HG02970 (cell line): ENCODE measurements at regions not wholly inside any gene's neighbourhood (a gene's known extent, or its start where the extent isn't known, plus 50 kb on each side); places are given as distances from the start of the nearest gene placed in this dataset.

Experiments used
- ATAC-seq: cut with Tn5 transposase; IDR thresholded peaks from one replicate; pipeline ENCODE4 v1.9.1; 2021; ENCODE audit warnings: mild to moderate bottlenecking, moderate library complexity, moderate number of reproducible peaks; ENCODE audit not compliant: unreplicated experiment, low FRiP score

- ATAC-seq = no peak
Measured at GRCh38 chr13:29936051-29936813, 85.8 kb upstream of the UBL3 start.

DNA sequence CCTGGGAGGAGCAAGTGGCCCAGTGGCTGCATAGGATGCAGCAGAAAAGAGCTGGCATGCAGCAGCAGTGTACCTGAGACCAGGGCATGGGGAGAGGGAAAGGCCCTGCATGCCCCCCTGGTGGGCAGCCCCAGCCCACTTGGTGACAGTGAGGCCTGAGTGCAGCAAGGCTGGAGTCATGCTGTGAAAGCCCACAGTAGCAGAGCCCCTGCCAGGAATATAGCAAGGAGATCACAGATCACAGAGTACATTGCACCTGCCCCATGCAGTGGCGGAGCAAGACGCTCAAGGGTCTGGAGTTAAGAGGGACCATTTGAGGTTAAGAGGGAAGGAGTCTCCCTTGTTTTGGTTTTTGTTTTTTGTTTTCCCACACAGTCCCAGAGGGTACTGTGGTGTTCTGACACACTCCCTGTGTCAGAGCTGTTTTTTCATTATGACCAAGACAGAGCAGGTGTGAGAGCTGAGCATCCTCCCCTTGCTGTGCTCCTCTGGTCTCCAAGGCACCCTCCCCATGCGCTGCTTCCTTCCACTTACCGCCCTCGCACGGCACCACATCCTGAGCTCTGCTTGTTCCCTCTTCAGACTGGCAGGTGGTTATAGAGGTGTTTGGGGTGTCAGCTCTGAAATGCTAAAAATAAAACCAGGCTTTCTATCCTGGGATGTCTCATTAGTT lies 85.0 kb upstream of the UBL3 start:
- ATAC-seq = peak; percentile 70

GRCh38 chr13:29934531-29935308 lies 84.3 kb upstream of the UBL3 start:
- ATAC-seq = no peak

DNA sequence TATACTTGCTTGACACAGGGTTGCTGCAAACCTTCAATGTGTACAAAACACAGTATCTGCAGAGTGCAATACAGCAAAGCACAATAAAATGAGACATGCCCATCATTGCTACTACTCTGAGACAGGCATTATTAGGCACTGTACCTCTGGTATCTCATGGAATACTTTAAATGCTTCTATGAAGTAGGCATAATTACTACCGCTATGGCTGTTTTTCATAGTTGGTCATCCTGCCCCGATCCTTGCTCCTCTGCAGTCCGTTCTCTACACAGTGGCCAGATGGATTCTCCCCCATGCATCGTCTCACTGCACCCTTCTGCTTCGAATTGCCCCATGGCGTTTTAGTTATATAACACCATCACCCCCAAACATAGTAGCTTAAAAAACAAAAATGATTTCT lies 83.0 kb upstream of the UBL3 start:
- ATAC-seq = no peak

- no peak for ATAC-seq
Measured at GRCh38 chr13:29931696-29932095, 81.3 kb upstream of the UBL3 start.

DNA sequence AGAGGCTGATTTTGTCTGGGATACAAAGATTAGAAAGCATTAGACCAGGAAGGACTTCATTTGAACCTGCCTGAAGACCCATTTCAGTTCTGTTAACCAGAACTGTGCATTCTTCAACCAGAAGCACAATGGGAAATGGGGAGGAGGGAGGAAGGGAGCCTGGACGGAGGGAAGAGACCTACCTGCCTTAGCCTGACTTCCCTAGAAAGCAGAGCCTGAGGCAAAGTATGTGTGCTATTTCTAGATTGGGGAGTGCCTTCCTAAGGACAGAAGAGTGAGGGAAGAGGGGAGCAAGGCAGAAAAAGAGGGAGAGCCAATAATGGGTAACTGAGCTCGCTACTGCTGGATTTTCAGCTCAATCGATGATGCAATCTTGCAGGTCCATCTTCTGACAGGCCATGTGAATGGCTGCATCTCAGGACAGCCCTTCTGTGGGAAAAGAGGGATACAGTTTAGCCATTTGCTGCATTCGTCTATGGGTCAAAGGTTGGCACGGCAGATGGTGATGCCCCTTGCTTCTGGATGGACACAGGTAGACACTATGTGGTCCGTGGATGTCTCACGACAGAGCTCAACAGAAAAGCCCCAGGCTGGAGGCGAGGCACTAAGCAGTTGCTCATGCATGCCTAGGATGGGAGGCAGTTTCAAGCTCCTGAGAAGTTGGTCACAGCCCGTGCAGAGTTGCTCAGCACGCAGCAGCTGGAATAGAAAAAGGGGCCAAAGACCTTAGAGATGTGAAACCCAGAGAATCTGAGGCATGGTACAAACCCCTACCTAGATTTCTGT lies 78.8 kb upstream of the UBL3 start:
- no peak for ATAC-seq

- ATAC-seq = no peak
Measured at GRCh38 chr13:29926098-29926476, 75.7 kb upstream of the UBL3 start.

- no peak for ATAC-seq
Measured at GRCh38 chr13:29925457-29926097, 75.2 kb upstream of the UBL3 start.

GRCh38 chr13:29924482-29925350 lies 74.3 kb upstream of the UBL3 start:
- no peak for ATAC-seq

DNA sequence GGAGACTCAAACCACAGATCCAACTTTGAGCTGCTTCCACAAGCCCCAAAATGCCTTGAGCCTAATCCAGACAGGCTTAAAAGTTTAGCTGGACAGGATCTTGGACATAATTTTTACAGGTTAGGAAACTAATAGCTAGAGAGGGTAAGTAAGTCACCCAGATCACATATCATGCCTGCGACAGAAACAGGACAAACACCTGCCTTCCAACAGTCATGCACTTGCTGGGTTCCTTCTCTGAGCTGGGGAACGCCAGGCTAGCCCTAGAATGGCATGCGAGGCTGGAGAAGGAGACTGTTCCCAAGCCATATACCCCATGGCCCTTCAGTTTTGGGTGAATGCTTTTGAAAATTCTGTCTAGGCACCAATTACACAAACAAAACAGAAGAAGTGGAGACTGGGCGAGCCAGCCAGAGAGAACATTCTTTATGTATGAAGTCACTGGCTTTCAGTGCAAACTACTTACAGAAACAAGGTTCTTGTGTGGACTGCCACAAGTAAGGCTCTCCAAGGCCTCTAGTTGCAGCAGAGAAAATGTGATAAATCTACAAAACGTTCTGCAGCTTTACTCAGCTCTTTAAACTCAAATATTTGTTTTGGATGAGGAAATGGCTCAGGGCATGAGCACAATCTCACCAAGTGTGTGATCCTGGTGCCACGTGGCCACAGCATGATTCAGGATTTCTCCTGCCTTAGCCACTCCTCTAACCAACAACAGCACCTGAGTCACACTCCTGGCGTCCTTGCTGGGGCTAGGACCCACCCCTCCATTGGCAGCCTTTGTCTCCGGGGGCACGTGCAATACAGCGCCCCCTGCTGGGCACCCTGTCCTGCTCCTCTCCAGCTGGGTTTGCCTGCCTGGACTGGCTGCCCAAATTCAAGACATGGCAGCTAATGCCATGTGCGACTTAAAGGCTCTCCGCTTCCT lies 73.4 kb upstream of the UBL3 start:
- ATAC-seq = no peak

DNA sequence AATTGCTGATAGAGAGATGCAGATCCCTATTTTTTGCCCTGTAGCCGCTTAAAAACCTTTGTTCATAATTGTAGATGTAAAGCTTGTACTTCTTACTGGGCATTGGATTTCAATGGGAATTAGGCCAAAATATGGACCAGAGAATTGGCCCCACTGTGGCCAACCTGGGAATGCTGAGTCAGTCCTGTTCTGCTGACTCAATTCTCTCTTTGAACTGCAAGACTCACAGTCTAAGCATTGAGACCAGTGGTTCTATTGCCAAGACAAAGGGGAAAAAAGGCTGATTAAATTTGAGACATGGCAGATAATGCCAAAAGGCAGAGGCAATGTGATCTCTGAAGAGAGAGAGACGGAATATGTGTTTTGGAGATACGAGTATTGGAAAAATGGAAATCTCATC lies 72.5 kb upstream of the UBL3 start:
- ATAC-seq = no peak

DNA sequence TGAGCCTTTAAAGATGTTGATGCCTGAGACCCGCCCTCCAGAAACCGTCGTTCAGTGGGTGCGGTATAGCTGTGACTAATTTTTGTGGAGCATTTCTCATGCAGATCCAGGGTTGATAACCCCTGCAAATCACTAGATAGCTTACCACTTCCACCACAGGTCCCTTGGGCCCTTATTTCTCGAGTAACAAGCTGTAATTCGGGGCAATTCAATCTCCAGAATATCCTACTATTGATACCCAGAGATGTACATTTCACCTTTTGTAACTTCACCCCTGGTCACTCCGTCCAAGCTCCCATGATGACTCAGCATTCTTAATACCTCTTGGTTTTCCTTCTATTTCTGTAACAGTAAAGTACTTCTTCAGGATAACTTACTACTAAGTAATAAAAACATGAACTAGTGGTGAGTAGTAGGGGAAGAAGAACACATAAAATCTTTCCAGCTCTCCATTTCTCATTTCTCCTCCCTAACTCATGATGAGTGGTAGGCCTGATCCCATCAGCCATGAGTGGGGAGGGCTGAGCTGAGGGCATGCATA lies 71.9 kb upstream of the UBL3 start:
- no peak for ATAC-seq

GRCh38 chr13:29921542-29921941 lies 71.1 kb upstream of the UBL3 start:
- no peak for ATAC-seq

DNA sequence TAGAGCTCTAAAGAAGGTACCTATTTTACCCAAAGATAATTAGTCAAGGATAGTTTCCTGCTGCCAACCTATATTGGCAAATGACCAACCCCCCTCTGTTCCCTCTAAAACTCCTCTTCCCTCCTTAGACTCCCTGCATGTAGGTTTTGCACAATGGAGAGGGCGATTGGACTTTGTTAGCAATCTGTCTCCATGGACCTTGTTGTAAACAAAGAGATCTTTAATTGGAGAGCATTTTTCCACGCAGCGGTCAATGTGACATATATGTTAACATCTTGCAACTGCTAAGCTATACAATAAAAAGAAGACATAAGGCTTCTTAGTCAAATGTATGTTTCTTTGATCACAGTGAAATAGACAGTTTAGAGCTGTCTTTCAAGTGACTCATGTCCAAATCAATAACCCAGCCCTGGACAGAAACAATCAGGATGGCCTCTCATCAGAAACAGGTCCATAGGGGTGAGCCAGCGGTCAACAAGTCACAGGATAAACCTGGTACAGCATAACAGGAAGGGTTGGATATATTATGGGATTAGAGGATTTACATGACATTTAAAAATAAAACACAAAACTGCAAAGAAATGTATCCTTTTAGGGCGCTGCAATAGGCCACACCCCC lies 69.7 kb upstream of the UBL3 start:
- ATAC-seq = no peak

GRCh38 chr13:29918845-29919244 lies 68.4 kb upstream of the UBL3 start:
- no peak for ATAC-seq

DNA sequence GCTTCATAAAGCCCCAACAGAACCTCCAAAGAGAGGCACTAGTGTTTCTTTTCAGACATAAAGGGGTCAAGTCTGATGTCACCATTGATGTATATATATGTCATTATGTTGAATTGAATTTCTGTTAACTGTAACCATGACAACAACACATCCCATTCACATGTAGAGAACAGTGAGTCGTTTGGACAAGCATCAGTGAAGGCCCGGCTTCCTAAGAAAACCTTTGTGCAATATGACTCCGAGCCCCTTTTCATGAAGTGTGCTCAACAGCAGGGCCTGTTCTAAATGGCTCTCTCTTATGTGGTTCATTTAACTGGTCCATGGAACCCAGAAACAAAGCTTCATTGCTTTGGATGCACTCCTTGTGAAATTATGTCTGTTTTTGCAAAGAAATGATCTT lies 67.2 kb upstream of the UBL3 start:
- ATAC-seq = no peak

DNA sequence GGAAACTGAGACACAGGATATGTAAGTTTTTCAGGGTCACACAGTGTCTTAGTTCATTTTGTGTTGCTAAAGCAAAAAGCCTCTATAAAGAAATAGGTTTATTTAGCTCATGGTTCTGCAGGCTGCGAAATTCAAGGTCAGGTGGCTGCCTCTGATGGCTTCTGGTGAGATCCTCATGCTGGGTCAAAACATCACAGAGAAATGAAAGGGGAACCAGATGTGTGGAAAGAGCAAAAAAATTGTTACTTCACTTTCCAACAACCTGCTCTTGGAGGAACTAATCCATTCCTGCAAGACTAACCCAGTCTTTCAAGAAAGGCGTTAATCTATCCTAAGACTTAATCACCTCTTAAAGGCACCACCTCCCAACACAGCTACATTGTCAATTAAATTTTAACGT lies 64.2 kb upstream of the UBL3 start:
- no peak for ATAC-seq
